OCI-LY1 (cell line): ENCODE measurements at regions not wholly inside any gene's neighbourhood (a gene's known extent, or its start where the extent isn't known, plus 50 kb on each side); places are given as distances from the start of the nearest gene placed in this dataset.
"Not testable (repeated sequence)": the region's sequence is repeated elsewhere in the genome, so short reads cannot be mapped to it uniquely, and the experiment has no call there.

Source experiments
- H2AFZ ChIP-seq: fragments of 200-600 bp; sonication (generic), shearing (Covaris generic); 2 replicates; pipeline ENCODE4 v1.6.0; 2014; ENCODE audit warnings: antibody characterized with exemption, mild to moderate bottlenecking, low read length
- H3F3A ChIP-seq: fragments of 200-600 bp; sonication (generic), shearing (Covaris generic); 2 replicates; pipeline ENCODE4 v1.6.0; 2014; ENCODE audit warnings: mild to moderate bottlenecking, antibody characterized with exemption, low read length, moderate library complexity; ENCODE audit not compliant: insufficient read depth
- H3K27ac ChIP-seq: fragments of 200-600 bp; sonication (generic); 2 replicates; pipeline ENCODE4 v1.5.1; 2014; ENCODE audit warnings: low read length, mixed run types, mild to moderate bottlenecking, low read depth; ENCODE audit not compliant: poor library complexity, severe bottlenecking
- H3K27me3 ChIP-seq: fragments of 200-600 bp; sonication (generic); 2 replicates; pipeline ENCODE4 v1.6.0; 2014; ENCODE audit warnings: antibody characterized with exemption, mild to moderate bottlenecking, low read length, moderate library complexity; ENCODE audit not compliant: insufficient read depth
- H3K36me3 ChIP-seq: fragments of 200-600 bp; sonication (generic); 2 replicates; pipeline ENCODE4 v1.6.1; 2014; ENCODE audit warnings: mild to moderate bottlenecking, antibody characterized with exemption, low read length, moderate library complexity, mixed read lengths; ENCODE audit not compliant: insufficient read depth
- H3K4me1 ChIP-seq: fragments of 200-600 bp; sonication (generic); 2 replicates; pipeline ENCODE4 v1.5.1; 2014; ENCODE audit warnings: mild to moderate bottlenecking, low read length, moderate library complexity; ENCODE audit not compliant: insufficient read depth, severe bottlenecking
- H3K4me2 ChIP-seq: fragments of 200-600 bp; sonication (generic), shearing (Covaris generic); 2 replicates; pipeline ENCODE4 v1.6.1; 2014; ENCODE audit warnings: low read length
- H3K4me3 ChIP-seq: fragments of 200-600 bp; sonication (generic); 2 replicates; pipeline ENCODE4 v1.5.1; 2014; ENCODE audit warnings: low read length, low read depth, mild to moderate bottlenecking, mixed read lengths; ENCODE audit not compliant: poor library complexity, severe bottlenecking
- H3K79me2 ChIP-seq: fragments of 200-600 bp; shearing (Covaris generic); 2 replicates; pipeline ENCODE4 v1.6.1; 2016; ENCODE audit warnings: mixed run types, low read length, mixed read lengths; ENCODE audit not compliant: insufficient read depth
- H3K9ac ChIP-seq: fragments of 200-600 bp; sonication (generic), shearing (Covaris generic); 2 replicates; pipeline ENCODE4 v1.6.1; 2014; ENCODE audit warnings: mild to moderate bottlenecking, low read length, mixed read lengths
- H3K9me2 ChIP-seq: fragments of 200-600 bp; sonication (generic), shearing (Covaris generic); 2 replicates; pipeline ENCODE4 v1.6.1; 2014; ENCODE audit warnings: low read depth, mild to moderate bottlenecking, low read length, mixed read lengths
- H3K9me3 ChIP-seq: fragments of 200-600 bp; shearing (Covaris generic); 2 replicates; pipeline ENCODE4 v1.6.1; 2014; ENCODE audit warnings: low read length, mixed read lengths
- H4K20me1 ChIP-seq: fragments of 200-600 bp; sonication (generic), shearing (Covaris generic); 2 replicates; pipeline ENCODE4 v1.6.0; 2016; ENCODE audit warnings: mild to moderate bottlenecking, low read length; ENCODE audit not compliant: insufficient read depth
- CTCF ChIP-seq: fragments of 200-600 bp; sonication (generic), shearing (Covaris generic); IDR thresholded peaks from 2 replicates; pipeline ENCODE4 v1.5.1; 2017; ENCODE audit warnings: mild to moderate bottlenecking, antibody characterized with exemption, low read length, moderate library complexity, mixed read lengths
- EZH2 ChIP-seq: fragments of 200-600 bp; sonication (generic), shearing (Covaris generic); IDR thresholded peaks from 2 replicates; pipeline ENCODE4 v1.8.0; 2017; ENCODE audit warnings: borderline replicate concordance, mixed run types, mild to moderate bottlenecking, antibody characterized with exemption, low read length, moderate library complexity, mixed read lengths

- H3K79me2 ChIP-seq = no peaks in the 10 kb centered on the region
- H3K4me1 ChIP-seq = no peaks in the 10 kb centered on the region
- no peaks in the 10 kb centered on the region for H3K9me2 ChIP-seq
- no peak overlapping the region for H3K9ac ChIP-seq
- H2AFZ ChIP-seq = no peak overlapping the region
- no peaks in the 10 kb centered on the region for H3K36me3 ChIP-seq
- no peaks in the 10 kb centered on the region for H4K20me1 ChIP-seq
- no peaks in the 10 kb centered on the region for H3K27me3 ChIP-seq
- no peak overlapping the region for H3K27ac ChIP-seq
- H3F3A ChIP-seq = no peaks in the 10 kb centered on the region
- H3K4me2 ChIP-seq = no peak overlapping the region
- no peak overlapping the region for H3K4me3 ChIP-seq
- no peaks in the 10 kb centered on the region for H3K9me3 ChIP-seq
- TF ChIP-seq CTCF (no peak), EZH2 (no peak)
Observed at GRCh38 chr6:86285876-86286275, 643.2 kb upstream of the SYNCRIP start.

- not testable (repeated sequence) for H3K79me2 ChIP-seq, H2AFZ ChIP-seq, H4K20me1 ChIP-seq, H3K27me3 ChIP-seq, H3K9me2 ChIP-seq, H3K9ac ChIP-seq, H3K36me3 ChIP-seq, H3F3A ChIP-seq, H3K9me3 ChIP-seq, H3K4me2 ChIP-seq, H3K4me3 ChIP-seq, H3K4me1 ChIP-seq, H3K27ac ChIP-seq
Observed at GRCh38 chr6:86284809-86285480, 642.3 kb upstream of the SYNCRIP start.

GRCh38 chr6:86283596-86283995 is 640.9 kb upstream of the SYNCRIP start:
- H3K4me3 ChIP-seq, H2AFZ ChIP-seq, H3K4me2 ChIP-seq, H3K27me3 ChIP-seq, H3K36me3 ChIP-seq, H3F3A ChIP-seq, H4K20me1 ChIP-seq, H3K9ac ChIP-seq, H3K79me2 ChIP-seq, H3K4me1 ChIP-seq, H3K27ac ChIP-seq, H3K9me2 ChIP-seq, H3K9me3 ChIP-seq: not testable (repeated sequence)

- Histone ChIP-seq H3K27me3 (no peaks in the 10 kb centered on the region), H3K4me1 (no peaks in the 10 kb centered on the region), H3K79me2 (no peaks in the 10 kb centered on the region), H3F3A (no peaks in the 10 kb centered on the region), H3K9me3 (no peaks in the 10 kb centered on the region), H3K4me3 (no peak overlapping the region), H3K36me3 (no peaks in the 10 kb centered on the region), H2AFZ (no peak overlapping the region), H3K4me2 (no peak overlapping the region), H3K27ac (no peak overlapping the region), H4K20me1 (no peaks in the 10 kb centered on the region), H3K9me2 (no peaks in the 10 kb centered on the region), H3K9ac (no peak overlapping the region)
- TF ChIP-seq CTCF = no peak
- no peak for TF ChIP-seq EZH2
Observed at GRCh38 chr6:86276056-86276455, 633.4 kb upstream of the SYNCRIP start.
